CD4-positive, CD25-positive, alpha-beta regulatory T cell (primary cell): ENCODE measurements at regions not wholly inside any gene's neighbourhood (a gene's known extent, or its start where the extent isn't known, plus 50 kb on each side); places are given as distances from the start of the nearest gene placed in this dataset.
"Not testable (repeated sequence)": the region's sequence is repeated elsewhere in the genome, so short reads cannot be mapped to it uniquely, and the experiment has no call there.

Source experiments
- ATAC-seq, 2 donors: fragments of 150-1000 bp; cut with Tn5 transposase; one replicate each; pipeline ENCODE4 v1.10.0; 2021; ENCODE audit warnings: low read depth in 2 of 2, moderate number of reproducible peaks in 2 of 2, moderate library complexity in 1 of 2
- DNase-seq, 3 donors: peaks; one replicate each; pipeline versions ENCODE4 v3.0.0 to v3.0.0-alpha.2; 2012 to 2022; ENCODE audit warnings: mixed read lengths in 1 of 3
- H3K27ac ChIP-seq: one replicate; pipeline ENCODE4 v1.7.0; 2013; ENCODE audit warnings: mild to moderate bottlenecking, low read length; ENCODE audit not compliant: insufficient read depth, poor library complexity, severe bottlenecking
- H3K27me3 ChIP-seq: one replicate; pipeline ENCODE4 v1.7.0; 2013; ENCODE audit warnings: low read length; ENCODE audit not compliant: control insufficient read depth, insufficient read depth
- H3K36me3 ChIP-seq: one replicate; pipeline ENCODE4 v1.7.0; 2013; ENCODE audit warnings: mild to moderate bottlenecking, low read length, moderate library complexity; ENCODE audit not compliant: control insufficient read depth, insufficient read depth
- H3K4me1 ChIP-seq: 2 replicates; pipeline ENCODE4 v1.7.0; 2013; ENCODE audit warnings: mild to moderate bottlenecking, low read length; ENCODE audit not compliant: insufficient read depth, control insufficient read depth, poor library complexity, severe bottlenecking
- H3K4me3 ChIP-seq: one replicate; pipeline ENCODE4 v1.7.0; 2013; ENCODE audit warnings: low read depth, mild to moderate bottlenecking, low read length, moderate library complexity
- H3K9me3 ChIP-seq, 2 experiments: 1 replicate in 1 of 2; 2 replicates in 1 of 2; pipeline ENCODE4 v1.7.0; 2013; ENCODE audit warnings: low read length in 2 of 2, mild to moderate bottlenecking in 1 of 2, moderate library complexity in 1 of 2; ENCODE audit not compliant: control insufficient read depth in 2 of 2
- H3K27ac Mint-ChIP-seq, 3 donors: one replicate each; pipeline ENCODE4 v1.8.0; 2020 to 2022; ENCODE audit warnings: mild to moderate bottlenecking in 3 of 3, mixed read lengths in 3 of 3, moderate library complexity in 2 of 3
- H3K27me3 Mint-ChIP-seq: one replicate; pipeline ENCODE4 v1.8.0; 2022; ENCODE audit warnings: mild to moderate bottlenecking, mixed read lengths
- H3K36me3 Mint-ChIP-seq: one replicate; pipeline ENCODE4 v1.8.0; 2020; ENCODE audit warnings: mixed read lengths
- H3K4me1 Mint-ChIP-seq, 4 donors: one replicate each; pipeline ENCODE4 v1.8.0; 2020 to 2022; ENCODE audit warnings: mixed read lengths in 4 of 4, mild to moderate bottlenecking in 1 of 4
- H3K4me3 Mint-ChIP-seq, 4 donors: one replicate each; pipeline ENCODE4 v1.8.0; 2020 to 2022; ENCODE audit warnings: mild to moderate bottlenecking in 4 of 4, mixed read lengths in 4 of 4, moderate library complexity in 3 of 4
- H3K9me3 Mint-ChIP-seq, 7 donors: one replicate each; pipeline ENCODE4 v1.8.0; 2020 to 2022; ENCODE audit warnings: mixed read lengths in 7 of 7, mild to moderate bottlenecking in 3 of 7, moderate library complexity in 2 of 7

GRCh38 chr6:27650620-27651370 lies 177.9 kb upstream of the ZNF184 start:
- peaks cover 66% of the 10 kb centered on the region for H3K27me3 Mint-ChIP-seq
- no peaks in the 10 kb centered on the region for H3K36me3 Mint-ChIP-seq
- H3K9me3 Mint-ChIP-seq = peaks cover 0 to 6% (median 0%) of the 10 kb centered on the region in 7 donors
- peak overlapping the region in 1 of 4 donors; percentile 16 for H3K4me3 Mint-ChIP-seq
- Histone ChIP-seq H3K4me1 (no peaks in the 10 kb centered on the region), H3K27me3 (peaks cover 15% of the 10 kb centered on the region), H3K9me3 (no peaks in the 10 kb centered on the region), H3K36me3 (no peaks in the 10 kb centered on the region), H3K4me3 (no peak overlapping the region), H3K27ac (no peak overlapping the region)
- H3K27ac Mint-ChIP-seq = no peak overlapping the region
- peak in 1 of 3 donors; percentile 62 for DNase-seq
- peaks cover 0 to 4% (median 1%) of the 10 kb centered on the region in 4 donors for H3K4me1 Mint-ChIP-seq
- no peak for ATAC-seq

- Mint-ChIP-seq H3K27me3 (peaks cover 52% of the 10 kb centered on the region), H3K36me3 (no peaks in the 10 kb centered on the region), H3K27ac (no peak overlapping the region), H3K4me1 (peaks cover 0 to 4% (median 1%) of the 10 kb centered on the region in 4 donors), H3K9me3 (peaks cover 0 to 3% (median 2%) of the 10 kb centered on the region in 7 donors), H3K4me3 (no peak overlapping the region)
- Histone ChIP-seq H3K4me3 (no peak overlapping the region), H3K9me3 (no peaks in the 10 kb centered on the region), H3K27ac (no peak overlapping the region), H3K36me3 (no peaks in the 10 kb centered on the region), H3K27me3 (peaks cover 4% of the 10 kb centered on the region), H3K4me1 (no peaks in the 10 kb centered on the region)
- ATAC-seq (no peak), DNase-seq (no peak)
Measured at GRCh38 chr6:27644528-27644927, 171.6 kb upstream of the ZNF184 start.

- Histone ChIP-seq H3K4me3 (no peak overlapping the region), H3K9me3 (no peaks in the 10 kb centered on the region), H3K27ac (no peak overlapping the region), H3K36me3 (no peaks in the 10 kb centered on the region), H3K27me3 (peaks cover 4% of the 10 kb centered on the region), H3K4me1 (no peaks in the 10 kb centered on the region)
- Mint-ChIP-seq H3K4me3 (no peak overlapping the region), H3K27me3 (peaks cover 49% of the 10 kb centered on the region), H3K27ac (no peak overlapping the region), H3K36me3 (no peaks in the 10 kb centered on the region), H3K9me3 (peaks cover 0 to 3% (median 3%) of the 10 kb centered on the region in 7 donors), H3K4me1 (no peaks in the 10 kb centered on the region)
- ATAC-seq = no peak
- DNase-seq = no peak
Measured at GRCh38 chr6:27642744-27643456, 170.0 kb upstream of the ZNF184 start.

DNA sequence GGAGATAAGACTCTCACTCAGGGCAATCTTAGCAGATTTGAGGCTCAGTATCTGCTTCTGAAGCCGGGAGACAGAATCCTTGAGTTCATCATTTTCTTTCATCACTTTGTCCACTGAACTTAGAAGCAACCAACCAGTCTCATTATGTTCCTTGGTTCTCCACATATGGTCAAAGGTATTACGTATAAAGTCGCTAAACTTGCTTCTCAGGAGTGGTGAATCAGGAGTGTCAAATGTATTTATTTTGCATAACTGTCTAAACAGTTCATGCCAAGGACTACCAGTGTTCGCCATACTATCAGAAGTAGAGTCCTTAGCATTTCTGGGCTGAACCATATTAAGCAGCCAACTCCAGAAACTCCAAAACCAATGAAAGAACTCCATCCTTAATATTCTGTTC lies 163.0 kb upstream of the ZNF184 start:
- H3K4me1 ChIP-seq, H3K36me3 Mint-ChIP-seq, H3K4me3 ChIP-seq, H3K36me3 ChIP-seq, H3K4me1 Mint-ChIP-seq, ATAC-seq, H3K27ac Mint-ChIP-seq, DNase-seq, H3K27ac ChIP-seq, H3K9me3 ChIP-seq, H3K4me3 Mint-ChIP-seq: not testable (repeated sequence)
- H3K27me3 ChIP-seq = peaks cover 19% of the 10 kb centered on the region
- Mint-ChIP-seq H3K27me3 (peaks cover 48% of the 10 kb centered on the region), H3K9me3 (peaks cover 0 to 12% (median 4%) of the 10 kb centered on the region in 7 donors)

DNA sequence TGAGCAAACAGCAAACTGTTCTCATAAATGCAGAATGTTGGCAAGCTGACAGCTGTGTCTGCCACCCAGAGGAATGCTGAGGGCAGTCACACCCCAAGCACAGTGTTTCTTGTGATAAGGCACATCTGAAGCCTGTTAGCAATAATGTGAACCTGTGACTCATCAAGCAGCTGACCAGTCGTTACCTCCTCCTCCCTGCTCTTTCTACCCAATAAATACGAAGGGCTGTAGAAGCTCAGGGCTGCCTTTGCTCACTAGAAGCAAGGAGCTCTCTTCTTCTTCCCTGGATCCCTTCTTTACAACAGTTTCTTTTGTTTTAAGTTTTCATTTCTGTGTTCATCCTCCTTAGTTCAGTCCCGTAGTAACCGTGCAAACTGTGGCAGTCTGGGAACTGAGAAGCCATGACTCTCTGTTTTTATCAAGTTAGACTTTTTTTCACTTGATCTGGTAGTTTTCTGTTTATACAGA lies 160.3 kb upstream of the ZNF184 start:
- not testable (repeated sequence) for ATAC-seq, H3K36me3 ChIP-seq, DNase-seq, H3K4me3 ChIP-seq, H3K4me3 Mint-ChIP-seq, H3K27ac ChIP-seq, H3K4me1 ChIP-seq, H3K27ac Mint-ChIP-seq, H3K9me3 ChIP-seq, H3K36me3 Mint-ChIP-seq
- Mint-ChIP-seq H3K27me3 (peaks cover 59% of the 10 kb centered on the region), H3K9me3 (peaks cover 0 to 10% (median 4%) of the 10 kb centered on the region in 7 donors), H3K4me1 (peaks cover 0 to 11% (median 1%) of the 10 kb centered on the region in 4 donors)
- peaks cover 33% of the 10 kb centered on the region for H3K27me3 ChIP-seq

GRCh38 chr6:27631609-27631916 lies 158.7 kb upstream of the ZNF184 start:
- Mint-ChIP-seq H3K36me3 (no peaks in the 10 kb centered on the region), H3K4me3 (no peak overlapping the region), H3K27me3 (peaks cover 72% of the 10 kb centered on the region), H3K4me1 (peaks cover 0 to 11% (median 1%) of the 10 kb centered on the region in 4 donors), H3K27ac (no peak overlapping the region), H3K9me3 (peaks cover 0 to 10% (median 3%) of the 10 kb centered on the region in 7 donors)
- H3K9me3 ChIP-seq = peaks cover 2 to 3% of the 10 kb centered on the region in 2 experiments
- no peaks in the 10 kb centered on the region for H3K36me3 ChIP-seq
- no peaks in the 10 kb centered on the region for H3K4me1 ChIP-seq
- DNase-seq (no peak), ATAC-seq (no peak)
- no peak overlapping the region for H3K4me3 ChIP-seq
- H3K27ac ChIP-seq = no peak overlapping the region
- H3K27me3 ChIP-seq = peaks cover 33% of the 10 kb centered on the region

- Histone ChIP-seq H3K36me3 (no peaks in the 10 kb centered on the region), H3K27ac (no peak overlapping the region), H3K4me1 (no peaks in the 10 kb centered on the region), H3K9me3 (peaks cover 2 to 3% of the 10 kb centered on the region in 2 experiments), H3K4me3 (no peak overlapping the region), H3K27me3 (peaks cover 31% of the 10 kb centered on the region)
- H3K4me3 Mint-ChIP-seq = peak overlapping the region in 3 of 4 donors; percentile 11 to 77 (median 67)
- H3K27ac Mint-ChIP-seq = no peak overlapping the region
- peaks cover 70% of the 10 kb centered on the region for H3K27me3 Mint-ChIP-seq
- ATAC-seq = no peak
- H3K4me1 Mint-ChIP-seq = peaks cover 0 to 11% (median 1%) of the 10 kb centered on the region in 4 donors
- peak in 1 of 3 donors; percentile 43 for DNase-seq
- peaks cover 0 to 10% (median 3%) of the 10 kb centered on the region in 7 donors for H3K9me3 Mint-ChIP-seq
- H3K36me3 Mint-ChIP-seq = no peaks in the 10 kb centered on the region
Measured at GRCh38 chr6:27630727-27631608, 158.1 kb upstream of the ZNF184 start.
